Muscle of back (tissue), 3 donors: ENCODE measurements at regions not wholly inside any gene's neighbourhood (a gene's known extent, or its start where the extent isn't known, plus 50 kb on each side); places are given as distances from the start of the nearest gene placed in this dataset.
A peak's percentile ranks its signal among the peaks of the same experiment; 100 is the strongest.
"Not testable (repeated sequence)": the region's sequence is repeated elsewhere in the genome, so short reads cannot be mapped to it uniquely, and the experiment has no call there.

Source experiments
- DNase-seq, 3 donors: peaks; one replicate each; pipeline versions ENCODE4 v3.0.0 to v3.0.0-alpha.2; 2013

GRCh38 chr5:126094991-126095390 is 328.2 kb upstream of the GRAMD2B start:
- no peak for DNase-seq

GRCh38 chr5:126096442-126097006 is 326.7 kb upstream of the GRAMD2B start:
- DNase-seq, result no peak

DNA sequence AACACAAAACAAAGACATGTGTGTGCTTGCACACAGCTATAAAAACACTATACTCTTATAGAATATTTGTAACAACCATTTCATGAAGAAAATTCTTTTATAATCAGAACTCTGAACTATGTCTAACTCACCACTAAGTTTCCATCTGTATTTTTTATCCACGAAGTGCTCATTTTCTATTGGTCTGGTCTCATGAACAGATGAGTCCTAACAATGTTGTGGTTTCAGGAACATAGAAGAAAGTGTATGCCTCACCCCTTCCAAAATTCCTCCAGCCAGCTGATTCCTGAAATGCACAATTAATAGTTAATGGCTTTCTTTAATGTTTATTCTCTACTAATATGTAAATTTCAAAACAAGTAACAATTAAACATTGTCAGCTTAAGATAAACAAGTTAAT is 325.3 kb upstream of the GRAMD2B start:
- no peak for DNase-seq

DNA sequence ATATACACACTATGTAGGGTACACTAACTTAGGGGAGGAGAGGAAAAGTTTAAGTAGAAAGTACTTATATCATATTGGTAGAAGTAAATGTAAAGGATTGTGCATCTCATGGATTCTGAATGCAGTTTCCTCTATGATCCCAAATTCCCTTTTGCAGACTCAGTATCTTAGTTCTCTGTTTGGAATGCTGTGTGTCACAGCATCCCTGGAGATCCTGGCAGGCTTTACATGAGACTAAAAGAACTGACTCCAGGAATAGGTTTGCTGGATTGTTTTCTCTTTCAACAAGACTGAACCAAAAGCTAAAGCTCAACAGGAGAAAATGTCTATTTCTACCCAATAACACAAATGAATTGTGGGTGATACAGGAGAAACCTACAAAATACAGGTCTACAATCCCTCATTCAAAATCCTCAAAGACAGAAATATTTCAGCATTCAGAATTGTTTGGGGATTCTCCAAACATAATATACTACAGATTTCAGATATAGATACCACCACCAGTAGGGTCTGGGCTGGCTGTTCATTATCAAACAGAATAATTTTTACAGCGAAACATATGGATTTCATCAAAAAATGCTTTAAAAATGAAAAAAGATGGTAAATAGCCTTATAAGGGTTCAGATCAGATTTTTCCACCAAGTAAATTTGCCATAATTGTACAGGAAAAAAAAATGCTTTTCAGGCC is 324.7 kb upstream of the GRAMD2B start:
- peak in 2 of 3 donors; percentile 21 to 63 for DNase-seq

DNA sequence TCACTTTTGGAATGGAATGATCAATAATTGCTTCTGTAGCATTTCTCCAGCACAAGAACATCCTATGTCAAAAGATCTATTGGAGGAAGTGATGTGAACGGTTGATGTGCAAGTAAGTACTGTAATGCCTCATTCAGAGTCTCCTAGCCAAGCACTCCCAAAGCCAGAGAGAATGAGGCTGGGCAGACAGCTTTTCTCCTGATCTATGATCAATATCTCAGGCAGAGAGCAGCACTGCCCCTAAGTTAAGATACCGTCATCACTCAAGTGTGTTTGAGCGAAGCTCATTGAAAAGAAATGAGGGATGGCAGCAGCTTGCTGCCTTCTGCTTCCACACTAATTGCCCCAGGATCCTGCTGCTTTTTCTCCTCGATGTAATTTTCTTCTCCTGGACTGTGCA is 324.1 kb upstream of the GRAMD2B start:
- no peak for DNase-seq

- no peak for DNase-seq
These were observed 322.4 kb upstream of the GRAMD2B start for GRCh38 chr5:126100767-126101166.

DNA sequence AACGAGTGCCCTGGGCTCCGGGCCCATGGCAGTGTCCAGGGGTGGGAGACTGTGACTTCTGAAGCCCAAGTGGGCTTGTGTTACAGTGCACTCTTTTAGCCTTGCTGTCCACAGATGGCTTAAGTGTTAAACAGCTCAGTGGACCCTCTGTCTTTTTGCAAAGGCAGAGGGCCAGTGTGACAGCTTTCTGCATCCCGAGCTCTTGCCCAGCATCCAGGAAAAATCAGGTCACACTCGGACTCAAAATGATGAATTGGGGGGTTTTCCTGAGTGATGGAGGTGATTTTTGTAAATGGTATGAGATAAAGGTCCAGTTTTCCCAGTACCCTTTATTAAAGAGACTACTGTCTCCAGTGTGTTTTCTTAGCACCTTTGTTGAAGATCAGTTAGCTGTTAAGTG is 321.3 kb upstream of the GRAMD2B start:
- no peak for DNase-seq

- no peak for DNase-seq
These were observed 320.2 kb upstream of the GRAMD2B start for GRCh38 chr5:126103050-126103449.

DNA sequence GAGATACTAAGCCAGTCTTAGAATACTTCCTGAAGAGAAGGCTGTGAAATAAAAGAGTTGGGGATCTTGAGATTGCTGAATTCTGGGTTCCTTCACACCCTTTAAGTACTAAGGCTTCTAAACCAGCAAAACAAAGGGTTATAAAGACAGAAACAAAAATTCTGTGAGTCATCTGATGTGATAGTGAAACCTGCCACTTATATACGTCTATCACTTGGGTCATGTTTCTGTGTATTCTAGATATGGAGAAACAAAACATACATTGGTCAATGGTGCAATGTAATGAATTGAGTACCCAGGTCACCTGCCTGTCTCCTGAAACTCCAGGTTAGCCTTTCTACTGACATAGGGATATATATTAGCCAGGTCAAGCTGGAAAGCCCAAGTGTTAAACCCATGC is 319.3 kb upstream of the GRAMD2B start:
- DNase-seq, result no peak

DNA sequence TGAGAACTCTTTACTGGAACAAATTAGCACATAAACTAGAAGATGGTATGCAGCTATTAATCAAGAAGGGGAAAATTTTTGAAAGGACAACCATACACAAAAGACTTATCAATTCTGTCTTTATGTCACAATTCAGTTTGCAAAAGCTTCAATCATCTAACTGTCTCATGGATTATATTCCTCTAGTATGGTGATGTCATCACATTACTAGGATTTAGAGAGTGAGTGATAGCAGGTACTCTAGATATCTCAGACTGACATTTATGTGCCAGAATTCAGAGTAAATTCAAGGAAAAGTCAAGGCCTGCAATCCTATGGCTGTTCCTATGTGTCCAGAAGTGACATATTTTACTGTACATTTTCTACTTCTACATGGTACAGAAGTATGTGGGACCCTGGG is 318.9 kb upstream of the GRAMD2B start:
- DNase-seq, result no peak

GRCh38 chr5:126104951-126105350 is 318.3 kb upstream of the GRAMD2B start:
- DNase-seq, result no peak

DNA sequence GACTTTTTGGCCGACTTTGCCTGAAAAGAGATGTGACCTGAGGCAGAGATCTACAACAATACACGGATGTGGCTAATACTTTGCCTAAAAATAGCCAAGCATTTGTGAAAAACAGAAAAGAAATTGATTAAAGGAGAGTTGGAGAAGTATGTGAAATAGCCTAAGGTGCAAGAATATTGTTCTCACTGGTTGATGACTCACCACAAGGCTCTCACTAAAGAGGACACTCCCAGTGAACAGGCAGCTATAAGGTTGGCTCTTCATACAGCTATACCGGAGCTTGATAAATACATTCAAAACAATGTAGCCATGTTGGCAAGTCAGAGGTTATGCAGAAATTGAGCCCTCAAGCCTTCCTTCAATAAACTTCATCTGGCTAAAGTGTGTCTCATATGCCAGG is 317.2 kb upstream of the GRAMD2B start:
- no peak for DNase-seq

GRCh38 chr5:126107381-126107780 is 315.8 kb upstream of the GRAMD2B start:
- DNase-seq, result no peak

DNA sequence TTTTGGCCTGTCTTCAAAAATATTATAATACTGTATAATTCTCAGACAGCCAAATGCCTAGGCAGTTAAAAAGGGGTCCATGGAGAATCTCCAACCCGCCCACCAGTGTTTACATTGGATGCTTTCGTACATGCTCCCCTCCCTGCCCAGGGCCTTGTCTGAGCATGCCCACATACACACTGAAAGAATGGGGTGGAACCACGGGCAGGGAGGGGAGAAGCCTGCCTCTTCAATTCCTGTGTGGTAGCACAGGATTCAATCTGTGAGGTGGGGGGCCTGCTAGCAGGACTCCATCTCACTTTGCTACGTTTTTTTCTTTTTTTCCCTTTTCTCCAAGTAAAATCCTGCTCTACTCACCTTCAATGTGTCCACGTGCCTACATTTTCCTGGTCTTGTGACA is 314.7 kb upstream of the GRAMD2B start:
- DNase-seq, result no peak

DNA sequence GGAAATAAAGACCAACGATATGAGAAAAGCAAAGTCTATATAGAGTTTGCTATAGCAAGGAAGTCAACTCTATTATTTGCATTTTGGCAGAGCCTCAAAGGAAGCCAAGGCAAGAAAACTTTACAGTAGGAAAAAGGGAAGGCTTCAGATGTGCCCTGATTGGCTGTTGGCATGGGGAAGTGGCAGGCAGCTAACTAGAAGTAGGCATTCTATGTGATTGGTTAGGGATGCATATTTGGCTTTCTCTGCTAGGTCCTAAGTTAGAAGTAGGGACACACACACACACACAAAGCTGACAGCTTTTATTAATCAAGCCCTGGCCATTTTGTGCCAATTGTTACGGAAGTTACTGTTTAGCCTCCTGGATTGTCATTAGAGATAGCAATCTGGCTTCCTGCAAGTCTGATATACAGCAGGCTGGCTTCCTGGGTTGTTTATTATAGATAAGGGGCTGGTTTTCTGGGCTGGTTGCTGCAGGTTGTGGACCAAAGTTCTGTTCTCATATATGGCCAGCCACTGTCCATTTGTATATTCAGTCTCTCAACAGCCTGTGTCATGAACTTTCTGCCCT is 308.1 kb upstream of the GRAMD2B start:
- no peak for DNase-seq

DNA sequence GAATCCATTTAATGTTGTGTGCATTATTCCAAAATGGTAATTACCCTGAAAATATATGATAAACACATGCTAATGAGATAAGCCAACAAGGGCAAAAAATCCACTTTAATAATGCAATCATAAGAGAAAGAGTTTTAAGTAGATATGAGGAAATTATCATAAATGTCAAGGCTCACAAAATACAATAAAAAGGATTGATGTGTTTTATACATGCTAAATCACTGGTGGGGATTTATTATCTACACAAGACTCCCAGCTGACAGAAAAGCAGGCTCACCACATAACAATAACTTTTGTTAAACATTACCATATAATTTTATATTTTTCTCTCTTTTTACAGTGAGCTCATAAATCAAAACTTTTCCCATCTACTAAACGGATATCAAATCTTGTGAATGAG is 306.2 kb upstream of the GRAMD2B start:
- DNase-seq, result no peak

DNA sequence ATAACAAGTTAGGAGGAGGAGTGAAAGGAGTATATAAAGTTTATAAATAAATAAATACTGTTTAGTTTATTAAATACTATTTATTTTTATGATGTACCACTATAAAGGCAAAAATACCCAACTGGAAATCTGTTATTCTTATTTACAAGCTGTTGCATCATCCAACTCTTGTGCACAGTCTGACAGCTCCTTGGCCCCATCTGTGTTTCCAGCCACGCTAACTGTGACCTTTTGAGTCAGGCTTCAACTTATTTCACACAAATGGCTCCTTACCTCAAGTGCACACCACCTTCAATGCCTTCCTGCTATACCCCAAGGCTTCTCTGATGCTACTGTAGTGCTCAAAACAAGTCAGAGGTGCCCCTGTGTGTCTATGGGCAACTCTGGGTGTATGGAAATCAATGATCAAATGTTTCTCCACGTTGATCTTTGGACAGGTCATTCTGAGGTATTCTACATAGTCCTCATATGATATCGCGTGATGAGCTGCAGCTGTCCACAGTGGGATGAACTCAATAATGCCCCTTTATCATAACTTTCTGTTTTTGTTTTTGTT is 303.2 kb upstream of the GRAMD2B start:
- DNase-seq, result no peak

GRCh38 chr5:126120939-126121338 is 302.3 kb upstream of the GRAMD2B start:
- DNase-seq, result no peak

- no peak for DNase-seq
These were observed 300.3 kb upstream of the GRAMD2B start for GRCh38 chr5:126122942-126123341.

DNA sequence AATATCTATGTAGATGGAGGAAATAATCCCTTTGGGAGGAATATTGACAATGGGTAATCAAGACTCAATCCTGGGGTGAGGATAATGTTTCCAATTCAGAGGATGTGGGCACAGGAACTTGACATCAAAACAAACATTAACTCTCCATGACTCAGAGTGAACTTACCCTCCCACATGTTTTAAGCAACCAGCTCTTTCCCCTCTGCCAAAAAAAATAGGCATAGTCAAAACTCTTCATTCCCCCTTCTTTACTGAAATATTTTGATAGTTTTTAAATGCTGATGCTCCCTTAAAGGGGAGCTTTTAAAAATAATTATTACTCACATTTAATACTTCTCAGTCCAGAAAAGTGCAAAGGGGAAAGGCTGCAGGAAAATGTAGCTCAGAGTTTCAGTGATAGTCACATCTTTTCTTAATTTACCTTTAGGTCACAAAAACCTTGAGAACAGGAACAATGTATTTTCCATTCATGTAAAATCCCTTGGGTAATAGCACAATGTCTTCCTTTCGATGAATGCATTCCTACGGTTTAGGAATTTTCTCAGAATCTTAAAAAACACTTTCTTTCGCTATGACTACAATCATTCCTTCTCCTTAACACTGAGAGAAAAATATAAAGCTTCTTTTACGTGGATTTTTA is 298.4 kb upstream of the GRAMD2B start:
- no peak for DNase-seq

- no peak for DNase-seq
These were observed 297.8 kb upstream of the GRAMD2B start for GRCh38 chr5:126125407-126125806.

GRCh38 chr5:126126574-126126973 is 296.6 kb upstream of the GRAMD2B start:
- DNase-seq, result no peak

GRCh38 chr5:126127371-126127770 is 295.8 kb upstream of the GRAMD2B start:
- DNase-seq, result not testable (repeated sequence)
